ENCODE measurements at regions not wholly inside any gene's neighbourhood (a gene's known extent, or its start where the extent isn't known, plus 50 kb on each side); places are given as distances from the start of the nearest gene placed in this dataset.

- no peak overlapping the region for H3K27ac Mint-ChIP-seq
- H3K4me1 Mint-ChIP-seq = peaks cover 7% of the 10 kb centered on the region
- H3K9me3 Mint-ChIP-seq = peaks cover 0 to 16% of the 10 kb centered on the region in 2 donors
- H3K4me3 Mint-ChIP-seq = no peak overlapping the region
- ATAC-seq (no peak), DNase-seq (no peak)
- no peaks in the 10 kb centered on the region for H3K27me3 Mint-ChIP-seq
Observed at GRCh38 chr4:95980877-95981360, 141.0 kb downstream of the PDHA2 start.

GRCh38 chr4:95981591-95981990, 141.7 kb downstream of the PDHA2 start:
- ATAC-seq (no peak), DNase-seq (no peak)
- Mint-ChIP-seq H3K27ac (no peak overlapping the region), H3K27me3 (no peaks in the 10 kb centered on the region), H3K4me1 (peaks cover 7% of the 10 kb centered on the region), H3K9me3 (peaks cover 0 to 16% of the 10 kb centered on the region in 2 donors), H3K4me3 (no peak overlapping the region)

- no peak overlapping the region for H3K27ac Mint-ChIP-seq
- peaks cover 0 to 16% of the 10 kb centered on the region in 2 donors for H3K9me3 Mint-ChIP-seq
- no peak overlapping the region for H3K4me3 Mint-ChIP-seq
- H3K4me1 Mint-ChIP-seq = peaks cover 7% of the 10 kb centered on the region
- ATAC-seq (no peak), DNase-seq (no peak)
- H3K27me3 Mint-ChIP-seq = no peaks in the 10 kb centered on the region
Observed at GRCh38 chr4:95982516-95982915, 142.6 kb downstream of the PDHA2 start.

DNA sequence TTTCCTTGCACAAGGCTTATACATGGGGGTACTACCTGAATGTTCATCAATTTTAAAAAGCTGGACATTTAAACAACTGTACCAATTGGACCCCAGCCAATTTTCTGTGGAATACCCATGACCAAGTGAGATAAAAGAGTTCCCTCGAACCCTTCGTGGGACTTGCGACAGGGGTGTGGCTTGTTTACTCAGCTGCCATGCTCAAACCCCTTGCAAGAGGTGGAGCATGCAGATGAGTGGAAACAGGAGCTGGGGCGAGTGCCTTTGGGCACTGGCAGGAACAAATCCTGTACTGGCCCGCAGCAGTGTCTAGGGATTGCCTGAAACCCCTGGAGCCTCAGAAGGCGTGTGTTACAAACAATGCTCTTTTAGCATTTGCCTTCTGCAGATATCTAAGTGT, 144.2 kb downstream of the PDHA2 start:
- DNase-seq (no peak), ATAC-seq (no peak)
- no peak overlapping the region for H3K27ac Mint-ChIP-seq
- H3K9me3 Mint-ChIP-seq = peaks cover 0 to 16% of the 10 kb centered on the region in 2 donors
- H3K4me3 Mint-ChIP-seq = no peak overlapping the region
- no peaks in the 10 kb centered on the region for H3K27me3 Mint-ChIP-seq
- H3K4me1 Mint-ChIP-seq = peaks cover 7% of the 10 kb centered on the region

GRCh38 chr4:95985051-95985450, 145.2 kb downstream of the PDHA2 start:
- Mint-ChIP-seq H3K4me3 (no peak overlapping the region), H3K9me3 (peaks cover 0 to 16% of the 10 kb centered on the region in 2 donors), H3K4me1 (peaks cover 7% of the 10 kb centered on the region), H3K27me3 (no peaks in the 10 kb centered on the region), H3K27ac (no peak overlapping the region)
- no peak for ATAC-seq
- no peak for DNase-seq

DNA sequence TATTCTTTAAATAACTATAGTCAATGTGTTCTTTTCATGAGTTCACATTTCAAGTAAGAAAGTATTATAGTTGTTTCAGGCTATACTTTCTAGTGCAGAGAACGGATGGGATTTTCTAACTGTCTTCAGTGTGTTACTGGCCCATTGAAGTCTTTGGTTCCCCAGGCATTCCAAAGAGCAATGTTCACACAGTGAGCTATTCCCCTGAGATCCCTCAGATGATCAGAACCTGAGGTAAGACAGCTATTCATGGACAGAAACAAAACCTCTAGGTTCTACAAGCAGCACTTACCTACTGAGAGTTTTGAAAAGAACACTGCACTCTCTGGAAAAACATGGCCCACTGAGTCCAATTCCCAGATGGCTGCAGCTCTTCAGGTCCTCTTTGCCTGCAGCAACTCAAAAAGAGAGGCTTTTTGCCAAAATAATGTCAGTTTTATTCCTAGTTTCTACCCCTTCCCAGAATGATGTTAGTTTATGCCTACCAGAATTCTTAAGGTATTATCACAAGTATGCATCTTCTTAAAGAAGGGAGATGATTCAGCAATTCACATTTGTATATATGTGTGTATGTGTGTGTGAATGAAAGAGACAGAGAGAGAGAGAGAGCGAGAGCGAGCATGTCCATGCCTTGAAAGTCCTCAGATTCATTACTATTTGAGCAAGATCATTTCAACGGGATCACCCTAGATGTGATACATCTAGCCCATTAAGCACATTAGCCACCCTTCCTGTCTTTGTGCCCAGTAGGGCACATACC, 146.1 kb downstream of the PDHA2 start:
- Mint-ChIP-seq H3K27ac (no peak overlapping the region), H3K9me3 (peaks cover 0 to 13% of the 10 kb centered on the region in 2 donors), H3K4me3 (no peak overlapping the region), H3K27me3 (no peaks in the 10 kb centered on the region), H3K4me1 (peaks cover 7% of the 10 kb centered on the region)
- ATAC-seq (no peak), DNase-seq (no peak)

- Mint-ChIP-seq H3K9me3 (peaks cover 0 to 7% of the 10 kb centered on the region in 2 donors), H3K27me3 (no peaks in the 10 kb centered on the region), H3K4me1 (peaks cover 7% of the 10 kb centered on the region), H3K4me3 (no peak overlapping the region), H3K27ac (no peak overlapping the region)
- ATAC-seq (no peak), DNase-seq (no peak)
Observed at GRCh38 chr4:95987851-95988250, 148.0 kb downstream of the PDHA2 start.

DNA sequence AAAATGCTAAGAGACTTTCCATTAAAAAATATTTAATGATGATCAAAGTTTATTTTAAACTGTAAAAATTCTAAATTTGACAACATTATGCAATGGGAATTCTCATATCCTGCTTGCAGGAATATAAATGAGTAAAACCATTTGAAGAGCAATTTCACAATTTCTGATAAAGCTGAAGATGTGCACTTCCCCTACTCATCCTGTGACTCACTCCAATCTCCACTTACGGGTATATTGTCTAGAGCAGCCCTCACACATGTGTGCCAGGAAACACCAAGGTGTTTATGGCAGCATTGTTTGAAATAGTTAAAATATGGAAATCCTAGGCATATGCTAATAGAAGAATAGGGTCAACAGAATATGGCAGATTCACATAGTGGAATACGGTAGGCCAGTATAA, 158.4 kb downstream of the PDHA2 start:
- H3K4me1 Mint-ChIP-seq = no peaks in the 10 kb centered on the region
- H3K27me3 Mint-ChIP-seq = no peaks in the 10 kb centered on the region
- H3K9me3 Mint-ChIP-seq = no peaks in the 10 kb centered on the region
- ATAC-seq (no peak), DNase-seq (no peak)
- H3K27ac Mint-ChIP-seq = no peak overlapping the region
- no peak overlapping the region for H3K4me3 Mint-ChIP-seq

GRCh38 chr4:96003951-96004740, 164.3 kb downstream of the PDHA2 start:
- Mint-ChIP-seq H3K4me1 (no peaks in the 10 kb centered on the region), H3K27me3 (no peaks in the 10 kb centered on the region), H3K27ac (no peak overlapping the region), H3K4me3 (no peak overlapping the region), H3K9me3 (no peaks in the 10 kb centered on the region)
- DNase-seq (no peak), ATAC-seq (no peak)

DNA sequence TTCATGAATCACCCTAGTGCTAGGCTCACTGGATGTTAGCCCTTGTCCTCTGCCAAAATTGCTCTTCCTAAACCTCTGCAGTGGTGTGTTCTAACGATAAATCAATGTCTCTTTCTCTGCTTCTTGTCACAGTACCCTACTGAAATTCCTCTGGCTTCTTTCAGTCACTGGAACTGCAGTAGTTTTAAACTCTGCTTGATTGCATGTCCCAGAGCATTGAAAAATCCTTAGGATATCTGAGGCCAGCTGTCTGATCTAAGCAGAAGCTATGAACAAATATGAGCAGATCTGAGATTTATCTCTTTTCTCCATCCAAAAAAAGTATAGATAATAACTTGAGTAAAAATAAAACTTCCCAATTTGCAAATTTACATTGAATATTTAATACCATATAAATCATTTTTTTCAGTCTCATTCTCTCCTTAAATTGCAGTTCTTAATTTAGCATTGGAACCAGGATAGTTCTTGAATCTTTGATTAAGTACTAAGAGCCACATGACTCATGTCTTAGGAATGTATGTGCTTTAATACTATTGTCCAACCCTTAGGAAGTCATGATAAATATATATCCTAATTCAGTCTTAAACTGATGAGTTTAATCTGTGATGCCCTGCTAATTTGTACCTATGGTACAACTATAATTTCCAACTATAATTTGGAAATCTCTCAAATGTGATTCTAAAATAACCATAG, 169.7 kb downstream of the PDHA2 start:
- Mint-ChIP-seq H3K9me3 (no peaks in the 10 kb centered on the region), H3K4me1 (no peaks in the 10 kb centered on the region), H3K4me3 (no peak overlapping the region), H3K27ac (no peak overlapping the region), H3K27me3 (no peaks in the 10 kb centered on the region)
- DNase-seq (no peak), ATAC-seq (no peak)

GRCh38 chr4:96012687-96013086, 172.8 kb downstream of the PDHA2 start:
- H3K9me3 Mint-ChIP-seq = no peaks in the 10 kb centered on the region
- H3K4me3 Mint-ChIP-seq = no peak overlapping the region
- H3K27ac Mint-ChIP-seq = no peak overlapping the region
- H3K4me1 Mint-ChIP-seq = no peaks in the 10 kb centered on the region
- ATAC-seq (no peak), DNase-seq (no peak)
- H3K27me3 Mint-ChIP-seq = no peaks in the 10 kb centered on the region

- ATAC-seq = no peak
- no peak overlapping the region for H3K27ac Mint-ChIP-seq
- no peak for DNase-seq
- H3K27me3 Mint-ChIP-seq = no peaks in the 10 kb centered on the region
- H3K9me3 Mint-ChIP-seq = no peaks in the 10 kb centered on the region
- H3K4me1 Mint-ChIP-seq = no peaks in the 10 kb centered on the region
- no peak overlapping the region for H3K4me3 Mint-ChIP-seq
Observed at GRCh38 chr4:96016634-96017299, 176.9 kb downstream of the PDHA2 start.

DNA sequence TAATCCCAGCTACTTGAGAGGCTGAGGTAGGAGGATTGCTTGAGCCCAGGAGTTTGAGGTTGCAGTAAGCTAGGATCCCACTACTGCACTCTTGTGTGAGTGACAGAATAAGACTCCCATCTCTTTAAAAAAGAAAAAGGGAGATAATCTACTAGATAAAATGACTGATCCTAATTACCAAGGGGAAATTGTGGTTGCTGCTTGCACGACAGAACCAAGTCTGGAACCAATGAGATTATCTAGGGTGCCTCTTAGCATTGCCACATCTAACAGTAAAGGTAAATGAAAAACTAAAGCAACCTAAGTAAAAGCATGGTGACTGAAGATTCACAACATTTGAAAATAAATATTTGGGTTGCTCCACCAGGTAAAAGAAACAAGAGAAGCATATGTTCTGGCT, 185.1 kb downstream of the PDHA2 start:
- no peak for ATAC-seq
- Mint-ChIP-seq H3K4me1 (no peaks in the 10 kb centered on the region), H3K4me3 (no peak overlapping the region), H3K27ac (no peak overlapping the region), H3K9me3 (peaks cover 0 to 6% of the 10 kb centered on the region in 2 donors), H3K27me3 (no peaks in the 10 kb centered on the region)
- DNase-seq = no peak

- Mint-ChIP-seq H3K4me3 (no peak overlapping the region), H3K27ac (no peak overlapping the region), H3K9me3 (peaks cover 0 to 7% of the 10 kb centered on the region in 2 donors), H3K27me3 (no peaks in the 10 kb centered on the region), H3K4me1 (no peaks in the 10 kb centered on the region)
- DNase-seq (no peak), ATAC-seq (no peak)
Observed at GRCh38 chr4:96035727-96036126, 195.8 kb downstream of the PDHA2 start.

DNA sequence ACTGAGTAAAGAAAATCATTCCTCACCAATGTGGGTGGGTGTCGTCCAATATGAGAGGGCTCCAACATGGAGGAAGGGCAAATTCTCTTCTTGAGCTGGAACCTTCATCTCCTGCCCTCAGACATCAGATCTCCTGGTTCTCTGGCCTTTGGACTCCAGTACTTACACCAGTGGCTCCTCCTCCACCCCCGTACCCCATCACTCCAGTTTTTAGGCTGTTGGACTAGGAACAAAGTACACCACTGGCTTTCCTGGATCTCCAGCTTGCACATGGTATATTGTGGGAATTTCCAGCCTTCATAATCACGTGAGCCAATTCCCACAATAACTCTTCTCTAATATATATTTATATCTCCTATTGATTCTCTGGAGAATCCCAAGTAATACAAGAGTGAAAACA, 196.9 kb downstream of the PDHA2 start:
- Mint-ChIP-seq H3K27ac (no peak overlapping the region), H3K9me3 (peaks cover 0 to 7% of the 10 kb centered on the region in 2 donors), H3K4me3 (no peak overlapping the region), H3K27me3 (no peaks in the 10 kb centered on the region), H3K4me1 (no peaks in the 10 kb centered on the region)
- DNase-seq (no peak), ATAC-seq (no peak)

All from stimulated activated naive CD8-positive, alpha-beta T cell treated with anti-CD3 and anti-CD28 coated beads, Interleukin-15, amount 100 ng/mL, for 72 hours (primary cell).